NCI-H2196 treated with DMSO at 0.1 percent for 48 hours (cell line): ENCODE measurements at regions not wholly inside any gene's neighbourhood (a gene's known extent, or its start where the extent isn't known, plus 50 kb on each side); places are given as distances from the start of the nearest gene placed in this dataset.

Experiments
- DNase-seq: peaks from one replicate; lab custom pipeline; 2025; ENCODE audit not compliant: unreplicated experiment; lab: John Stamatoyannopoulos, UW

DNA sequence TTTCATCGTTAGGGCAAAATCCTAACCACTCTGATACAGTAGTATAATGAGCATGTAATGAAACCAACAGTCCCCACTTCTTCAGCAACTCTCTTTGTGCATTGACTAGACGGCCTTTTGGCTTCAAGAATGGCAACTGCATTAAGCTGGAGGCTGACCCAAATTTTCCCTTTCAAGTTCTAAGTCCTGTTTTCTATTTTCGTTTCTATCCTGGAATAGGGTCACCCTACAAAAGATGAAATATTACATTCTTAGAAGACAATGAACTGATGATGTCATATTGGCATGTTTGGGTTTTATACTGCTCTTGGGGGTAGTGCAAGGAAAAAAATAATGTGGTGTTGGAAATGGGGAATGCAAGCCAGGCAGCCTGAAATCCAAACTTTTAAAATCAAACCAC is 254.4 kb downstream of the ETAA1 start:
- no peak for DNase-seq

GRCh38 chr2:67652679-67653078 is 255.5 kb downstream of the ETAA1 start:
- DNase-seq, result no peak

DNA sequence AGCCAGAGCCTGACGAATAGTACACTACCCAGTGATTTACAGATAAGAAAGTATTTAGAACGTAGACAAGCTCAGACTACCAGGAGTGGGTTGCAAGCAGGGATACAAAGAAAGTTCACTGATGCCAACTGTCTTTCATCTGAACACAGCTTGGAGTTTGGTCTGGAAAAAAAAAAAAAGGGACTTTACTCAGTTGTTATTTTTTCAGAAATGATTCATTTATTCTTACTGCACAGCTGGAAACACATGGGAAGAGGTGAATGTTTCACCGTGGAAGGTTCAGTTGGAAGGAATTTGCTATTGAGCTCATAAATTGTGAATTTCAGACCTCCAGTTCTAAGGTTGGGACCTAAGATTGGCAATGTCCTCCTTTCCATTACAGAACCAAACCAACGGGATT is 259.7 kb downstream of the ETAA1 start:
- no peak for DNase-seq

GRCh38 chr2:67658820-67659219 is 261.7 kb downstream of the ETAA1 start:
- DNase-seq, result no peak

GRCh38 chr2:67660015-67660602 is 263.0 kb downstream of the ETAA1 start:
- DNase-seq, result no peak

- no peak for DNase-seq
Measured at GRCh38 chr2:67660871-67661270, 263.7 kb downstream of the ETAA1 start.

- DNase-seq, result no peak
Measured at GRCh38 chr2:67662222-67662621, 265.1 kb downstream of the ETAA1 start.

- DNase-seq, result no peak
Measured at GRCh38 chr2:67663776-67664175, 266.6 kb downstream of the ETAA1 start.

GRCh38 chr2:67666386-67667053 is 269.4 kb downstream of the ETAA1 start:
- DNase-seq, result no peak

DNA sequence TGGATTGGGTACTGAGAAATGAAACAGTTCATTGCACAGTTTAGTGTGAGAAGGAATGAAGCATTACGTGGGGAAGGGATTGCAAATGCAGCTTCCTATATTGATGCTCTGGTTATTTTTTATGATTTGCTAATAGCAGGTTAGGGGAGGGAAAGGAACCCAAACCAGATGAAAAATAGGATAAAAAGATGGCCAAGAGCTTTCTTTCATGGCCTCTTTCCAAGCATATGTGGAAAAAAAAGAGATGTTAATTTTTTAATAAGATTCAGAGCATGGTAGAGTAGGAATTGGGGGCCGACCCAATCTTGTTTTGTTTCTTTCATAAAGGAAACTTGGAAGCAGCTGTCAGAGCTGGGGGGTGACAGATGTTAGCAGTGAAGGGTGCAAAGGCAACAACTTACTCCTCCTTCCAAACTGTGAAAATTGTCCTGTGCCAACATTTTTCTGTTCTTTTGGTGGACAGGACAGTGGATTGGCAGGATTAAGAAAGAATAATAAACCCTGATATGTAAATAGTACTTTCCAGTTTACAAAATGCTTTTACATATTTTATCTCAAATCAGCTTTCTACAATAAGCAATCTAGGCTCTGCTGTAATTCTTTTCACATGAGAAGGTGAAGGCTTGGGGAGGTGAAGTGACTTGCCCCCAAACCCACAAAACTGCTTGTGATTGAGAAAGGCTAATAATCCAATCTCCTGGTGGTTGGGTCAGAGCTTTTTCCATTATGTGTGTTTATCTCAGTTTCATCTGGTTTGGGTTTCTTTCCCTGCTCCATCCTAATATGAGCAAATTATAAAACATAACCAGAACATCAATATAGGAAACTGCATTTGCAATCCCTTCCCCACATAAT is 270.1 kb downstream of the ETAA1 start:
- DNase-seq, result no peak

DNA sequence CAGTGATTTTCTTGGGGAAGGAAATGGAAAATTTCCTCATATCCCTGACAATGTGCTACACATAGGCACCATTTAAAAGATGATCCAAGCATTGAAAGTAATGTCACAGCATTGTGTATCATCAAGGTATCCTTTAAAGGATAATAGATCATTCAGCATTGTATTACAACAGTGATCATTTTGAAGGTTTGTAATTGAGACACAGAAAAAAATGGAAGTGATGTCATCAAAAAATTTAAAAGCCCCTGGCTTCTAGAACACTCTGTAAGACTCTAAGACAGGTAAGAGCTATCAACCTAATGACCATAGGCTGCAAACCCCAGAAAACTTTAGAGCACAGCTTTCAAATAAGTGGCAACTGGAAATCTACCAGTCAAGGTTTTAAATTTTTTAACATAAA is 271.4 kb downstream of the ETAA1 start:
- no peak for DNase-seq

- no peak for DNase-seq
Measured at GRCh38 chr2:67669168-67669567, 272.0 kb downstream of the ETAA1 start.

- no peak for DNase-seq
Measured at GRCh38 chr2:67669766-67670165, 272.6 kb downstream of the ETAA1 start.

GRCh38 chr2:67670747-67671183 is 273.6 kb downstream of the ETAA1 start:
- no peak for DNase-seq

DNA sequence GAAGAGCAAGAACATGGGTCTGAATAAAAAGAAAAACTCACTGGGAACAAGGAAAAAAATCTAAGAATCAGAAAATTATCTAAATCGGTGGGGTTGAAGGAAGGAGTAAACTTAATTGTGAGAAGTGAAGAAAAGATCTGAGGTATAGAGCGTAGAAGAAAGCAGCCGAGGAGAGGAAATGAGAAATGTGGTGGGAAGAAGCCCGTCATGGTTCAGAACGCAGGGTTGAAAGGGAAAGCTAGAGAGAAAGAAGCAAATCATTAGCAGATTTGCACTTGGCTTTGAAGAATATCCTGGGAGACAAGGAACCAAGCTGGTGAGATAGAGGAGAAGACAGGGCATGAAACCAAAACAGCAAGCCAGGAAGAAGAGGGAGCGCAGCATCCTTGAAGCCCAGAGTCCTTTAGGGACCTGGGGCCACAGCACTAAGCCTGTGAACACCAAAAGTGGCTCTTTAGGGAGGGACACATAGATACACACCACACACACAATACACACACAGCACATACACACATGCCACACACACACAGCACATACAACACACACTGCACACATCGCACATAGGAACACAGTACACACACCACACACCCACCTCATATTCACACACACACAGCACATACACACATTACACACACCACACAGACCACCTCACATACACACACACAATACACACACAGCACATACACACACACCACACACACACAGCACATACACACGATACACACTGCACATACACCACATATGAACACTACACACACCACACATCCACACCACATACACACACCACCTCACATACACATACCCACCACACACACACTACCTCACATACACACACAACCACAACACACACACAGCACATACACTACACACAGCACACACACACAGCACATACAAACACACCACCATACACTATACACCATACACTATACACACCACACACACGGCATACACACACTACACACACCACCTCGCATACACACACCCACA is 274.6 kb downstream of the ETAA1 start:
- no peak for DNase-seq

GRCh38 chr2:67674668-67675067 is 277.5 kb downstream of the ETAA1 start:
- DNase-seq, result no peak

- no peak for DNase-seq
Measured at GRCh38 chr2:67684991-67685390, 287.9 kb downstream of the ETAA1 start.

DNA sequence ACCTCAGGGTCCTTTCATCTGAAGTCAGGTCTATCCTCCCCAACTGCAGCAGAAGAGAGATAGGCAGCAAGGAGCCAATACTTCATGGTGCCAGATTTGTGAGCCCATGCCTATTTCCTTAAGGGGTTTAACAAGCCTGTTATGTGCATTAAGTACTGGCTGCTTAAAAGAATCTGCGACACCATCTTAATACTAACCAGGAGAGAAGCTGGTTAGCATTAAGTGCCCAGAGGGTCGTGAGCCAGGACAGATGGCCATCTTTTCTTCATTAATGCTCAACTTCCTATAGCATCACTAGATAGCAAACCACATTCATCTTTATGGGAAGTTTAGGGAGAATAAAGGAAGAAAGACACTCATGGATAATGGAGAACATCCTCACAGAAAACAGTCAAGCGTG is 289.1 kb downstream of the ETAA1 start:
- DNase-seq, result no peak

- DNase-seq, result no peak
Measured at GRCh38 chr2:67689186-67689585, 292.1 kb downstream of the ETAA1 start.

DNA sequence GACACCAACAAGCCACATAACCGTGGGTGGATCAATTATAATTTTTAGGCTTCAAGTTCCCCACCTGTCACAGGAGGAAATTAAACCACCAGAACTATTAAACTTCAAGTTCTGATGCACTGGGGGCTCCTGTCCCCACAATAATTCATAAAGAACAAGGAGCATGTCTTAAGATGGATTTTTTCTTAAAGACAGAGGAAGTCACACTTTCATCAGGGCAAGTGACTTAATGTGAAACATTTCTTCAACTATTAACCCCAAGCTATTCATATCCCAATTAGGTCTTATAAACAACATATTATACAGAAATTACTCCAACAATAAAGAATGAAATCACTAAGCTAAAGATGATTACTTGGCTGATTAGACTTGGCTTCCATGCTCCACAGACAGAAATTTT is 292.5 kb downstream of the ETAA1 start:
- DNase-seq, result no peak

GRCh38 chr2:67694445-67694844 is 297.3 kb downstream of the ETAA1 start:
- no peak for DNase-seq
